ENCODE measurements at regions not wholly inside any gene's neighbourhood (a gene's known extent, or its start where the extent isn't known, plus 50 kb on each side); places are given as distances from the start of the nearest gene placed in this dataset.

DNA sequence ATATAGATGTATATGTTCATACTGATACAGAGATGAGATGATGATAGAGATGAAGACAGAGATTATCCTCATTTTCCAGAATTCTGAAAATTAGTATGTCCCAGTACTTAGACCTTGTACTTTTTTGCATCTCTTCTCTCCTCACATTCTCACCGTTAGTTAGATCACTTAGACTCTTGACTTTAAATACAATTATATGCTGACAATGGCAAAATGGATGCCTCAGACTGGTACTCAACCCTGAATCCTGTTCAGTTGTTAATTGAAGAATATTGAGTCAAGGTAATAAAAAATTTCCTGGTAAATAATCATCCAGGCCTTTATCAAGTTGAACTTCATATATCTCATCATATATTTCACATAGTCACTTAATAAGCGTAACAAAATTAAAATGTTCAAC is 505.4 kb downstream of the EFNA5 start:
- TF ChIP-seq POLR2AphosphoS5 (IDR thresholded peaks at IDR 0.05; ENCODE audit: borderline replicate concordance, low read depth, low read length) (no peak), EZH2 (IDR thresholded peaks at IDR 0.05) (no peak), FOXP2 (optimal IDR thresholded peaks at IDR 0.05; ENCODE audit: control extremely low read depth, extremely low read length, insufficient read depth) (no peak)

All from SK-N-MC (cell line).